Occipital lobe (tissue), 1 donor: ENCODE measurements at regions not wholly inside any gene's neighbourhood (a gene's known extent, or its start where the extent isn't known, plus 50 kb on each side); places are given as distances from the start of the nearest gene placed in this dataset.
"Not testable (repeated sequence)": the region's sequence is repeated elsewhere in the genome, so short reads cannot be mapped to it uniquely, and the experiment has no call there.

Source experiments
- DNase-seq: peaks from one replicate; lab custom pipeline; 2025; lab: John Stamatoyannopoulos, UW

DNA sequence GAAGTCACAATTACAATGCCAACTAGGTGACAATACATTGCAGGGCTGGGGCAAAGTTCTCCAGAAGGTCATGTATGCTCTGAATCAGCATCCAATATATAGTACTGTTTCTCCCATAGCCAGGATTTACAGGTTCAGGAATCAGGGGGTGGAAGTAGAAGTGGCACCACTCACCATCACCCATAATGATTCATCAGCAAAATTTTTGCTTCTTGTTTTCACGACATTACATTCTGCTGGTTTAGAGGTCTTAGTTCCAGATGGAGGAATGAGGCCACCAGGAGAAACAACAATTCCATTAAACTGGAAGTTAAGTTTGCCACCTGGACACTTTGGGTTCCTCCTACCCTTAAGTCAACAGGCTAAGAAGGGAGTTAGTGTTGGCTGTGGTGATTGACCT lies 505.9 kb downstream of the SLC6A15 start:
- not testable (repeated sequence) for DNase-seq

- DNase-seq = no peak
These were observed 514.8 kb downstream of the SLC6A15 start for GRCh38 chr12:84397846-84398245.

GRCh38 chr12:84397263-84397662 lies 515.3 kb downstream of the SLC6A15 start:
- no peak for DNase-seq

DNA sequence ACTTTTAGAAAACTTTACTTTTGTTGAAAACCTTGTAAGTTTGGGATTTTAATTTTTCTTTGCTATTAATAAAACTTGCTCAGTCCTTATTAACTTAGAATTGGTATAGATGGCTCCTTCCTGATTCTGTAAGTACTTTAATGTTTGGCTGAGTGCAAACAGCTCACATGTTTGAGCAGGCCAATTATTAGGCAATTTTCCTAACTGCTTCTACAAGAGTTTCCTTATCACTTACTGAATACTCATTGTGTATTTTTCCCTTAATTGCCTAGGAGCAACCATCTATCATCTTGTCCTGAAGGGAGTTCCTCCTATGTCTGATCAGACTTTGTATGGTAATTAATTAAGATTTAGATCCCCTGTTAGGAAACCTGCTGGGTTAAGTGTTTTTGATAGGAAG lies 521.4 kb downstream of the SLC6A15 start:
- not testable (repeated sequence) for DNase-seq

DNA sequence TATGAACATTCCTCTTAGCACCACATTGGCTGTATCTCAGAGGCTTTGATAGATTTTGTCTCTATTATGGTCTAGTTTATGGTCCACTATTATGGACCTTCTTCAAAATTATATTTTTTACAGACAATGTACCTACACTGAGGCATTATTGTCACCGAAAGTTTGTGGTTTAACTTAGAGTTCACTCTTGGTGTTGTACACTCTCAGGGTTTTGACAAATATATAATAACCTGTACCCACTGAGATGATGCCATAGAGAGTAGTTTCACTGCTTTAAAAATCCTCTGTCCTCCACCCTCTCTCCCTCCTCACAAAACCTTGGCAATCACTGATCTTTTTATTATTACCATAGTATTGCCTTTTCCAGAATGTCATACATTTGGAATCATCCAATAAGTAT lies 528.2 kb downstream of the SLC6A15 start:
- no peak for DNase-seq

DNA sequence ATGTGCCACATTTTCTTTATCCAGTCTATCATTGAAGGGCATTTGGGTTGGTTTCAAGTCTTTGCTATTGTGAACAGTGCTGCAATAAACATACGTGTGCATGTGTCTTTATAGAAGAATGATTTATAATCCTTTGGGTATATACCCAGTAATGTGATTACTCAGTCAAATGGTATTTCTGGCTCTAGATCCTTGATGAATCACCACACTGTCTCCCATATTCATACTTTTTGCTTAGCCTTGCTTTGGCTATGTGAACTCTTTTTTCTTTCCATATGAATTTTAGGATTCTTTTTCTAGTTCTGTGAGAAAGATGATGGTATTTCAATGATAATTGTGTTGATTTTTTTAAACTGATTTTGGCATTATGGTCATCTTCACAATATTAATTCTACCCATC lies 530.1 kb downstream of the SLC6A15 start:
- DNase-seq = not testable (repeated sequence)

DNA sequence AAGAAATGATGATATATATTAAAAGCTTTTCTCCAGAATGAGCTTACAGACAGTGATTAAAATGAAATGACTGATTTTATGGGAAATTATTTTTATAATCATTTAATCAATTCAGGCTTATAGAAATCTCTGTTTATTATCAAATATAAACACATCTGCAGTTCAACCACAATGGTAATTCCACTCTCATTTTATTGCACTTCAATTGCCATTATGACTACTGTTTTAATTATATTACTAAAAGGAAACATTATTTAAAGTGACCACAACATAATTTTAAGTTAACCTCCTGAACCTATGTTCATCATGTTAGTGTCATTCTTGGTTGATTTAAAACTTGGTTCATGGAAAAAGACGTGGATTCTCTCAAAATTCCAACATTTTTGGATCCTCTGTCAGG lies 536.3 kb downstream of the SLC6A15 start:
- no peak for DNase-seq

DNA sequence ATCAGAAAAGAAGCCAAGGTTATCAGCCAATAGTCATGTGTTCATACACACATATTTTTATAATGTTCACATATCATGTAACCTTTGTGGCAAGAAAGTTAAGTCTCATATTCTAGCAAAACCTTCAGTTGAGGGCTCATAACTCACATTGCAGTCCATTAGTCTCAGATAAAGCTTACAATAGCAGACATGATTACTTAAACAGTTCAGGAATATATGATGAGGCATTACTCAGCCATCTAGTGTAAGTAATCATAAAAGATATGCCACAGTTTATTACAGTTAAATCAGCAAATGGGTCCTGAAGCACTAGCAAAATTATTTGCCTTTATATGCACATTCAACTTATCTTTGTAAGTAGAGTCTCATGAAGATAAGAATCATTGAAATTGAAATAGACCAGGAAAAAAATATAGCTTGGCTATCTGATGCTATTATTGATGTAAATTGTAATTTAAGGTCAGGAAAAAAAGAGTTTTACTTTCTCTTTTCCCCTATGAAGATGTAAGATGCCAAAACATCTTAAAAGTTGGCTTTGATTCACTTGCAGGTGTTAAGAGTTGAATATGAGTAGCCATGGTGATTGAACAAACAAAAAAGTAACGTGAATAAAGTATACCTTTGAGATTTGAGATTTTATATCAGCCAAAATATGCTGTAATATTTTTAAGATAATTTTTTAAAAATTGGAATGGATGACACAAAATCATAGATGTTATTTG lies 537.0 kb downstream of the SLC6A15 start:
- no peak for DNase-seq

DNA sequence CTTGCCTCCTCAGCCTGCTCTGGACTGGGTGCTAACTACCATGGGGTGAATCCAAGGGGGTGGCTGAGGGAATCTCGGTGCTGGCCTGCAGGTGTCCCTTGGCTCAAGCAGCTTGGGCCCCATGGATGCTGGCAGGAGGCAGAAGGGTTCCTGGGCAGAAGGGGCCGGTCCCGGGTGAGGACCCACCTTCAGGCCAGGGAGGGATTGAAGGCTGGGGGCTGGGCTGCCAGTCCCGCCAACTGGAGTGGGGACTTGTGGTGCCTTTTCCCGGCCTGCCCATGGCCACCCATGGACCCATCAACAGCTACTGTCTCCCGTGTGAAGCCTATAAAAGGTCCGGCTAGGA lies 550.1 kb downstream of the SLC6A15 start:
- DNase-seq = no peak

- no peak for DNase-seq
These were observed 550.7 kb downstream of the SLC6A15 start for GRCh38 chr12:84361651-84362551.

DNA sequence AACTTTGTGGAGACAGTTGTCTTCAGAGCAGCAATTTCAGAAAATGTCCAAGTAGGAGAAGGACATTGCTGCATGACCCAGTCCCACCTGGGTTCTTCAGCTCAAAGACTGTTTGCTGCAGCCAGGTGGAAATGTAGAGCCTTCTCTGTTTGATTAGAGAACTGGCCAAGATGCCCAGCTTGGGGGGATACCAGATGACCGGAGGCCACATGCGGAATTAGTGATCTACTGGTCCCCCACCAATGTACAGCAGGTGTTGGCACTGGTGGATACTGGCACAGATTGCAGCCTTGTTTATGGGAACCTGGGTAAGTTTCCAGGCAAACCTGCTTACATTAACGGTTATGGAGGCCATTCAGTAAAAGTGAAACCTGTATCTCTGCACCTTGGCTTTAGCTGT lies 555.3 kb downstream of the SLC6A15 start:
- no peak for DNase-seq

DNA sequence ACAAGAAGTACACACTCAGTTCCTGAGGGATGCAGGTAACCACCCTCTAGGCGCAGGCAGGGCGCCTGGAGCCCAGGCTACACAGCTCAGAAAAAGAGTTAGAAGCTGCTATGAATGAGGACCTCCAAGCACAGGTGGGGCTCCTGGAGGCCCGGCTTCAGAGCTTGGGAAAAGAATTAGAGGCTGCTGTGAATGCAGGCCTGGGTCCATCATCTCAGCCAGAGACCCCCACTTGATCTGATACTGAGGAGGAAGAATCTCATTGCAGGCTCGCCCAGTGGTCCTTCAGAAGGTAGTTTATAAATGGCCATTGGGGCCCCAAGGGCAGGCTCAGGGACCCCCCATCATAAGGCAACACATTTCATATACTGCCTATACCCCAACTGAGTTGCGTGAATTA lies 556.4 kb downstream of the SLC6A15 start:
- no peak for DNase-seq

GRCh38 chr12:84355561-84355960 lies 557.0 kb downstream of the SLC6A15 start:
- no peak for DNase-seq

DNA sequence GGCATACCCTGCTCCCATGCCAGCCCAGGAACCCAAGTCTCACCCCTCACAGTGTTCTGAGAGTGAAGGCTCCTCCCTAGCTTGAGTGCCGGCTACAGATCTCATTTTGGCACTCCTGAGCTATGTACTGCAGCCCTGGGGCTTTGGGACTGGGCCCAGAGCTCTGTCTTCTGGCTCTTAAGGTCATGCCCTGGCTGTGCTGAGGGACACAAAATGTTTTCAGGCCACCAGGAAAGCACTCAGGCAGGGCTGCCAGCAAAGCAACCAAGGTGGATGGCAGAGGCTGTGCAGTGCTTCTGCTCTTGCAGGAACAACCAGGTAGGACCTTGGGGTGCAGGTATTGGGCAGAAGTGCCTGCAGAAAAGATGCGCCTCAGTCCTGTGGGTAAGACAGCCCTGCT lies 564.0 kb downstream of the SLC6A15 start:
- DNase-seq = no peak

- no peak for DNase-seq
These were observed 571.0 kb downstream of the SLC6A15 start for GRCh38 chr12:84341467-84342193.

- no peak for DNase-seq
These were observed 576.4 kb downstream of the SLC6A15 start for GRCh38 chr12:84336231-84336630.

- no peak for DNase-seq
These were observed 582.7 kb downstream of the SLC6A15 start for GRCh38 chr12:84329938-84330337.

DNA sequence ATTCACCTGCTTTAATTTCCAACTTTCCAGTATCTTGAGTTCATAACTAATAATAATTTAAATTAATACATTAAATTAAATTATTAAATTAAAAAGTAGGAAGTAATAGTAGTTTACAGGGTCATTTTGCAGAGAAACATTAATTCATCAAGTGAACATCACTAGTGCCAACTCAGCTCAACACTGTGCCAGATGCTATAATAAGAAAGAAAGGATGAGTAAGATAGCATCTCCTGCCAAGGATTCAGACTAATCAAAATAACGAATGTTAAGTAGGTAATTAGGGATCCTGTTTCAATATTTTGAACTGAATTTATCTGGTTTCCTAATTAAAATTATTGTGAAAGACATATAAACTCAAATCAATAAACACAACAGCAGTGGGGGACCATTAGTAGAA lies 596.7 kb downstream of the SLC6A15 start:
- no peak for DNase-seq

- no peak for DNase-seq
These were observed 599.3 kb downstream of the SLC6A15 start for GRCh38 chr12:84313323-84313675.

DNA sequence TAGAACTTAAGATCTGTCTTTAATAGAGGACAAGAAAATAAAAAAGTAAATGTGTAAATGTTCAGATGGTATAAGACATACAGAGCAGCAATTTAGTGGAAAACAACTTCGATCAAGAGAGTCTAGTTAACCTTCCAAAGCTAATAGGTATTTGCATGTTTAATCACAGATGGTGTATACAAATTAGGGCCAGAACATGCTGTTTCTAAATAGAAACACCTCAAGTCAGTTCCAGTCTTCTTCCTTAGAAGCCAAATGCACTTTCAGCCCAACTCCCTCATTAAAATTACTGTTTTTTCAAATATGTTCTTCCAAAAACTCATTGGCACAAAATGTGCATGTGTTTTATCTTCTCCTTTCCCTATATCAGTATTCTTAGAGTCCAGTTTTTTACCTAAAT lies 604.4 kb downstream of the SLC6A15 start:
- no peak for DNase-seq

DNA sequence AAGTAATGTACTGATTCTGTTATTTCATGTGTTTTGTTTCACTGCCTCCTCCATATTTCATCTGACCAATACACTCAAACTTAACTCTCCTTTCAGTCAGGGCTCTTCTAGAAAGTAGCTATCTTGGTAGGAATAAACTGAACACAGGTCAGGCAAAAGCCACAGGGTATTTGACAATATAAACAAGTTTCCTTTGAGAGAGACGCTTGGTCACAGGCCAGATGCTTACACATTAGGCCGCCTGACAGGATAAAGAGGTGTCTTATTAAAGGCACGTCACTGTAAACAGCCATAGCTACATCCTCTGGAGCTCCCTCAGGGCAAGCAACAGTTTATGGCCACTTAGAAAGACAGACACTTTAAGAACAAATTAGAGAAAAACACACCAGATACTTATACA lies 607.5 kb downstream of the SLC6A15 start:
- no peak for DNase-seq

DNA sequence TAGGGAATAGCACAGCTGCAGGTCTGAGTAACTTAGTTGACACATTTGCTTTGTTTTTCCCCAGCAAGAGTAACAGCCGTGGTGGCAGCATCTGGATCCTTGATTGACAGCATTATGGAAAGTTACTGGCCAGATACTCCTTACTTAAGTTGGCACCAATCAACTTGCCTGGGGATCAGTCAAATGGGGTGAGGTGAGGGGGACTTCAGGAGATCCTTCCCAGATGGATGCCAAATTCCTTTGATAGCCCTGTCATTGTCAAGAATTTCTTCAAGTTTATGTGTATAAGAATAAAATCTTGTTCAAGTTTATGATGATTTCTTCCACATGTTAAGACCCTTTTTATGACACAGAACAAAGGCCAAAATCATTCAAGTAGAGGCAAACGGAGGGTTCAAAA lies 618.4 kb downstream of the SLC6A15 start:
- DNase-seq = no peak
